SH-SY5Y (cell line): ENCODE measurements at regions not wholly inside any gene's neighbourhood (a gene's known extent, or its start where the extent isn't known, plus 50 kb on each side); places are given as distances from the start of the nearest gene placed in this dataset.

ENCODE experiments used
- GATA2 ChIP-seq: IDR thresholded peaks from 2 replicates; pipeline ENCODE4 v1.6.1; 2011; ENCODE audit warnings: mild to moderate bottlenecking, low read depth, low read length
- GATA3 ChIP-seq: IDR thresholded peaks from 2 replicates; pipeline ENCODE4 v1.6.1; 2011; ENCODE audit warnings: low read depth, mild to moderate bottlenecking, low read length, moderate library complexity

DNA sequence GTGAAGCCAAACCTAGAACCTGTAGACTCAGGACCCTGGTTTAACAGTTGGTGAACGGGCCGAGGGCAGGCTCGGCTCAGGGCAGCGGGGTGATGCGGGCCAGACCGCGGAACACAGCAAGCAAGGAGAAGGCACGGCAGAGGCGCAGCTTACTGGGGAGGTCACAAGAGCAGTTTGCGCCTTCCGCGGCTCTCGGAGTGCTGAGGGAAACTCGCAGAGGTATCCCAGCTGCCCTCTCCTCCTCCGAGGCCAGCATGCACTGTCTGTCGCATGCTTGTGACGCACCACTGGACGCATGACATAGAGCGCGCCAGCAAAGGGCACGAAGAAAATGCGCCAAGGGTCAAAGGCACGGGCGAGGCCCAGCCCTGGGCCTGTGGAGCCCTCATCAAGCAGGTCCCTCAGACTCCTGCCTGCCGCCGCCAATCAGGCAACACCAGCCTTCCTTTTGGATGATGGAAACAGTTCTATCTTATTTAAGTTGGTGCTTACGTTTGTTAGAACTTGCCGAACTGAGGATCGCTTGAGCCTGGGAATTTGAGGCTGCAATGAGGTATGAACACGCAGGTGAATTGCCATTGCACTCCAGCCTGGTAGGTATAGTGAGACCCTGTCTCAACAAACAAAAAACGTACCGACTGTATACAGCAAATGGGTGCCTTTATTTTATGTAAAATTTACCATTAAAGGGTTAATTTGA is 574.3 kb upstream of the GHITM start:
- TF ChIP-seq GATA2 (no peak), GATA3 (no peak)

DNA sequence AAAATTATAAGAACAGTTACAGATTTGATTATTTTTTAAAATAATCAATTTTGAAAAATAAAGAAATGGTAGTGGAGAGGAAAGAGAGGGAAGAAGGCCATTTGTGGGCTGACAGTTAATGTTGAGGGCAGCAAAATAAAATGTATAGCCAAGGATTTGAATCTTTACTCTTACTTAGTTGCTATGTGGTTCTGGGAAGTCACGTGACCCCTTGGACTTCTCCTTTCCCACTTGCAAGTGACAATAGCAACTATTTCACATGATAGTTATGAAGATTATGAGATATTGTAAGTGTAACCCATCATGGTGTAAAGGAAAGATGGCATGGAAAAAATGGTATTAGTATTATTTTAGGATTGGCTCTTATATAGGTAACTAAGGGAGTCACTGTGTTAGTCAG is 567.3 kb upstream of the GHITM start:
- TF ChIP-seq GATA3 (no peak), GATA2 (no peak)

DNA sequence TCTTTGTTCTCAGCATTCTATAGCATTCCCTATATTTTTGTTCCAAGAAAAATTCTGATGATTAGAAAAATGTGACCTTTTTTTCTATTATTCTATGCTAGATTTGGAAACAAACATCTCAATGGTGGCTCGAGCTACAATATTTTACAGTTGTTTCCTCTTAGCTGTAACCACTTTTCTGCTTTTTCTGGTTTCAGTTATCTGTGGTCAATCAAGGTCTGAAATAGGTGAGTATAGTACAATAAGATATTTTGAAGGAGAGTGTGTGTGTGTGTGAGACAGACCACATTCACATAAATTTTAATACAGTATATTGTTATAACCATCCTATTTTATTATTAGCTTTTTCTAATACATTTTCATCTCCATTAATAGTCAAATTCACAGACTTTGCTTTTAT is 564.5 kb upstream of the GHITM start:
- TF ChIP-seq GATA3 (no peak), GATA2 (no peak)

DNA sequence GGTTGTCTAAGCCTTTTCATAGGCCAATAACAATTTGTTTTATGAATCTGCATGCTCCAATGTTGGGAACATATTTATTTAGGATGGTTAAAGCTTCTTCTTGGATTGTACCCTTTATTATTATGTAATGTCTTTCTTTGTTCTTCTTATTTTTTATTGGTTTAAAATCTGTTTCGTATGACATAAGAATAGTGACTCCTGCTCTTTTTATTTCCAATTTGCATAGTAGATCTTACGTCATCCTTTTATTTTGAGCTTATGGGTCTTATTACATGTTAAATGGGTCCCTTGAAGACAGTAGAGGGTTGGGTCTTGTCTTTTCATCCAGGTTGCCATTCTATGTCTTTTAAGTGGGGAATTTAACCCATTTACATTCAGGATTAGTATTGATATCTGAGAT is 561.9 kb upstream of the GHITM start:
- TF ChIP-seq GATA3 (no peak), GATA2 (no peak)

DNA sequence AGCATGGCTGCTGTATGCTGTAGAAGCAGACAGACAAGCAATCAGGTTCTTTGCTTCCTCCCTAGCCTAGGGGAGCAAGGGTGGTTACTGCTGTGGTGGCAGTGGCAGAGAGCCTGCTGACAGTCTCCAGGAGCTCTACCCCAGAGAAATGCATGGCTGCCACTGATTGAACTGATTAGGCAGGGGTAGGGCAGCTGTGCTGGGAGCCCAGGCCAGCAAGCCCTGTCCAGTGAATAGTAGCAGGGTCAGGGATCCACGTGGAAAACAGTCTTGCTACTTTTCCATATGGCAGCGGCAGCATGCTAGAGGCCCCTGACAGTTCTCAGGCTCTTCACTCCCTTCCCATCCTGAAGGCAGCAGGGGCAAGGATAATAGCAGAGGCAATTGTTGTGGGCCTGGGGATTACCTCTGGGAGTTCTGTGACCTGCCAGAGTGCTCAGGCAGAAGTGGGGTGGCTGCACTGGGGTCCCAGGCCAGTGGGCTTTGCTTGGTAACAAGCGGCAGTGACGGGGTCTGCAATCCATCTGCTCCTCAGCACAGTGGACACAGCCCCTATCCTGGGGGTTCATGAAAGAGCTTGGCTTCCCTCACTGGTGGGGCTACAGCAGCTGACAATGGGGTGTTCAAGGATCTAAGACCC is 558.8 kb upstream of the GHITM start:
- TF ChIP-seq GATA3, result peak; percentile 80
- TF ChIP-seq GATA2, result peak; percentile 96

DNA sequence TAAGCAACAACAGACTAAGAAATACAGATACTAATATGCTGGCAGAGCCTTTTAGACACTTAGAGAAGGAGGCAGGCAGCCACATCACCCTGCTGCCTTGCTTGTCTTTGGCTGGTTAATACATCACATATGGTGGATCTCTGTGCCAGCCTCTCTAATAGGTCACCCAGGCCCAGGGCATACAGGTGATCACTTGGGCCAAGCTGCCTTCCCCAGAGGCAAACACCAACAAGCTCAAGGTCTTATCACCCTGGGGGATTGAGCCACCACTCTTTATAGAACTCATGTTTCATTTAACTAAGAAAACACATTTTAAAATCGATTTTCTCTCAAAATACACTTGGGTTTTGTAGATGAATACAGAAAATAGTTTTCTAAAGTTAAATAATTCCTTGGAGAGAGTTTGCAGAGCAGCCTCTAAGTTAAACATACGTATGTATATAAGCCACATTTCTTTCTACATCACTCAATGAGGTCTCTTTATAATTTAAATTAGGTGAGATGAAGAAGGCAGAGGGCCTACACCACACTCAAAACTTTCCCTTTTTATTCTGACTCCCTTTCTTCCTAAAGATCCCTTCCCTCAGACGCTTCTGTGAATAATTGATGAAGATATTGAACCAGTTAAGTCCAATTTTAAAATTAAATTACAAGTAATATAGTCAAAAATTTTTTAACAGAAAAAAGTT is 556.8 kb upstream of the GHITM start:
- no peak for TF ChIP-seq GATA3
- TF ChIP-seq GATA2, result no peak

DNA sequence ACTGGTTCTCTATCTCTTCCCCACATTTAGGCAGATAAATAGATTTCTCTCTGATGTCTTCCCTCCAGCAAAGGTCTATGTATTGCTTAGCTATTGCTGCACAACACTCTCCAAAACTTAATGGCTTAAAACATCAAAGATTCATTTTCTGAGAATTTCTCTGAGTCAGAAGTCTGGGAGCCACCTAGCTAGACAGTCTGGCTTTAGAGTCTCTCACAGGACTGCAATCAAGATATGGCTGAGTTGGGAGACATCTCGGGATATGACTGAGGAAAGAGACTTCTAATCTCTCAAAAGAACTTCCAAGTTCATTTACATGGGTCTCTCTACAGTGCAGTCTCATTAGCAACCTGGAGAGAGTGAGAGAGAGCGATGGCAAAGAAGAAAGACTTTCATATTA is 553.6 kb upstream of the GHITM start:
- TF ChIP-seq GATA3 (no peak), GATA2 (no peak)

DNA sequence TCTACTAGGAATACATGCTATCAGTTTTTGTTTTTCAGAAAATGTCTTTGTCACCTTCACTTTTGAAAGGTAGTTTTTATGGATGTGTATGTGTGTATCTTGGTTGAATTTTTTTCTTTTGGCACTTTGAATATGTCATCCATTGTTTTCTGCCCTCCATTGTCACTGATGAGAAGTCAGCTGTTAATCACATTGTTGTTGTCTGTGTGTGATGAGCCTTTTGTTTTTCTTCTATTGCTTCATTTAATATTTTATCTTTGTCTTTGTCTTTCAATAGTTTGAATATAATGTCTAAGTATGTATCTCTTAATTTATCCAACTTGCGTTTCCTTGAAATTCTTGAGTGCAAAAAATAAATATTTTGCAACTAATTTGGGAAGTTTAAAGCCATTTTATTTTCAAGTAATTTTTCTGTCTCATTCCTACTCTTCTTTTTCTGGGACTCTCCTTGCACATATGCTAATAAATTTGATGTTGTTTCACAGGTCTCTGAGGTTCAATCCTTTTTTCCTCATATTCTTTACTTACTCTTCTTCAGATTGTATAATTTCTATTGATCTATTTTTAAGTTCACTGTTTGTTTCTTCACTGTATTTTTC is 546.9 kb upstream of the GHITM start:
- TF ChIP-seq GATA3 (no peak), GATA2 (no peak)

DNA sequence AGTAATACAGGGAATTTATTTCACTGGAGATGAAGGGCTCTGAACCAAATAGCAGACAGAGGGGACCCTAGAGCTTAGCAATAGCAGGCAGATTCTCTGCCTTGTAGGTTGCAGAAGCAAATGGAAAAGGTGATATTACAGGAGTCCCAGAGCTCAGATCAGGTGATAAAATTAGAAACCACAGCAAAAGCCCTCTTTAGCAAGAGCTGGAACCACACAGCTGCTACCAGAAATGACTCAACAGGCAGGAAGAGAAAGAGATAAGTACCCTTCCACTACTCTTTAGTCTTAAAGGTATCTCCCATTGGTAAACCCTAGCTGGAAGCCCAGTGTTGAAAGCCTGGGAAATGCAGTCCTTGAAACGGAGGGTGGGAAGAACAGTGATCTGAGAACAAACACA is 535.6 kb upstream of the GHITM start:
- no peak for TF ChIP-seq GATA2
- no peak for TF ChIP-seq GATA3

DNA sequence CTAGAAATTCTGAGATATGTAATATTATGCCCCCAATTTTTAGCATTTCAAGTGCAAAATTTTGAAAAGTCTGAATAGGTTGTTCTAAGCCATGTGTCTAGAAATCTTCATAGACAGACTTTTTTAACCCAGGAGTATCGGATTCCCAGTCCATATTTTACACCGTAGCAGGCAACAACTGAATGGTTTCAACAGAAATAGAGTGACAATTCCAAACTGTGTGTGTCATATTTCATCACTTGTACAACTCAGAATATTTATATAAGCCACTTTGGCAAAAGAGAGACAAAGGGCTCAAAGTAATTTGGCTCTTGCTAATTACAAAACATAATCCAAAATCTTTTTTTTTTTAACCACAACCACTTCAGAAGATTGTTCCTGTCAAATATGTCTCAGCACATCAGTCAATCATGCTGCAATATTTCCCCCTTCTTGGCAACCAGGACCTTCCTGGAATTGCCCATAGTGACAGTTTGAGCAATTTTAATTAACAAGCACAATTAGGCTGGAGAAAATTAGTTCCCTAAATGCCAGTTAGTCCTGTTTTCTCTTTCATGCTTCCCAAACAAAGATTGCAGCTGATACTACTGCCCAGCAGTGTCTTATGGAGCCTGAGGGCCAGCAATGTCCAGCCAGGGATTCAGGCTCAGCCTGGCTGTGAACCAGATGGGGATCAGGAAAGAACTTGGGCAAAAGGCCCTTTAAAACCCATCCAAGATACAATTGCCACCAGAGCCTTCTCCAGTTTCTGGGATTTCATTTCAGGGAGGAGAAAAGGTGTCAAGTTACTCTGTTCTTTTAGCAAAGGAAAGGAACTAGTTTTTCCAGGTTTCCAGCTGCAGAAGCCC is 533.3 kb upstream of the GHITM start:
- TF ChIP-seq GATA2 (peak; percentile 55), GATA3 (no peak)

DNA sequence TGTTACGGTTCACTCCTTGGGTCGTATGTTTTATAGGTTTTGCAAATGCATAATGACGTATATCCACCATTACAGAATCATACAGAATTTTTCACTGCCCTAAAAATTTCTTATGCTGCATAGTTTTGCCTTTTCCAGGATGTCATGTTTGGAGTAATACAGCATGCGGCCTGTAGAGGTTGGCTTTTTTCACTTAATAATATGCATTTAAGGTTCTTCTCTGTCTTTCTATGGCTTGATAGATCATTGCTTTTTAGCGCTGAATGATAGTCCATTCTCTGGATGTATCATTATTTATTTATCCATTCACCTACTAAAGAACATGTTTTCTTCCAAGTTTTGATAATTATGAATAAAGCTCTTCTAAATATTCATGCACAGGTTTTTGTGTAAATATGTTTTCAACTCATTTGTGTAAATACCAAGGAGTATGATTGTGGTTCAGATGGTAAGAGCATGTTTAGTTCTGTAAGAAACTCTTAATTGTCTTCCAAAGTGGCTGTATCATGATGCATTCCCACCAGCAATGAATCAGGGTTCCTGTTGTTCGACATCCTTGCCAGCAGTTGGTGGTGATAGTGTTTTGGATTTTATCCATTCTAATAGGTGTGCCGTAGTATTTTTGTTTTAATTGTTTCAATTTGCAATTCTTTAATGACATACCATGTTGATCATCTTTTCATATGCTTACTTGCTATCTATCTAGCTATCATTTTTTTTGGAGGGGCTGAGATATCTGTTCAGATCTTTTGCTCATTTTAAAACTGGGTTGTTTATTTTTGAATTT is 531.2 kb upstream of the GHITM start:
- TF ChIP-seq GATA2, result no peak
- TF ChIP-seq GATA3, result no peak

DNA sequence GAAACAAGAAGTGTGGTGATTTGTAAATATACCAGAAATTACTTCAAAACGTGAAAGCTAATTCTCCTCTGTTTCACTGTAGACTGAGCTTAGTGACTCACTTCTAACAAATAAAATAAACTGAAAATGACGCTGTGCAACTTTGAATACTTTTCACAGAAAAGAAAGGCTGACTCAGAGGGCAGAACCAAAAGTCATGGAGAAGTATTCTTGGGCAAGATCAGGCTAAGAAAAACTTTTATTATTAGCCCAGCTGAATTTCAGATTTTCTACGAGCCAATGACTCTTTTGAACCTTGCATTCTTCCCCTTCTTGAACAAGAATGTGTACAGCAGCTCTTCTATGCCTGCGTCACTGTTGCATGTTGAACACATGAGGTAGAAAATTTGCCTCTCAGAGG is 527.3 kb upstream of the GHITM start:
- no peak for TF ChIP-seq GATA3
- no peak for TF ChIP-seq GATA2

DNA sequence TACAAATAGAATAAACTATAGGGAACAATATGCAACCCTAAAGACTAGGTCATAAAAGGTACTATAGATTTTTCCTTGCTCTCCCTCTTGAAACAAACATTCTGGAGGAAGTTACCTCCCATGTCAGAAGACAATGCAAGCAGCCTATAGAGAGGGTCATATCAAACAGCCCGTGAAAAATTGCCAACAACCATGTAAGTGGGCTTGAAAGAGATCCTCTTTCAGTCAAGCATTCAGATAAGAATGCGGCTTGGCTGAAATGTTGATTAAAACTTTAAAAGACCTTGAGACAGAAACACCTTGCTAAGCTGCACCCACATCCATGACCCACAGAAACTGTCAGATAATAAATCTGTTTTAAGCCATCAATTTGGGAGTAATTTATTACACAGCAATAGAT is 526.6 kb upstream of the GHITM start:
- TF ChIP-seq GATA2 (no peak), GATA3 (no peak)

DNA sequence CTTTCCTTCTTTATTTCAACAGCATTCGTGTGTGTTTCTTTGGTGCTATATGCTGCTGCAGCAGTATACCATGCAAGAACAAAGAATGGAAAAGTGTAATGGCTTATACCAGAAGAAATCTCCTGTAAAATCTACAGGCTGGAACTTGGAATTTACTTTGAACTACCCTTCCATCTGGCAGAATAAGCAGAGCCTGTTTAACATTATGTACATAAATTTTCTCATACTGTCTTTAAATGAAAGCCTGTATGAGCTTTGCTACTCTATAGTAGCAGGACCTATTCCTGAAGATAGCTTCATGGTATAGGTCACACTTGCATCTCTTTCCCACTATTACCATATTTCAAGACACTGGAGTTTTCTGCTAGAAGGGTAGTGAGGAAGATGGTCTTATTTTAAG is 522.1 kb upstream of the GHITM start:
- TF ChIP-seq GATA3, result no peak
- TF ChIP-seq GATA2, result no peak
